Kidney glomerular epithelial cell (primary cell): ENCODE measurements at regions not wholly inside any gene's neighbourhood (a gene's known extent, or its start where the extent isn't known, plus 50 kb on each side); places are given as distances from the start of the nearest gene placed in this dataset.
A peak's percentile ranks its signal among the peaks of the same experiment; 100 is the strongest.

Experiments used
- DNase-seq: peaks from one replicate; lab custom pipeline; 2025; lab: John Stamatoyannopoulos, UW

DNA sequence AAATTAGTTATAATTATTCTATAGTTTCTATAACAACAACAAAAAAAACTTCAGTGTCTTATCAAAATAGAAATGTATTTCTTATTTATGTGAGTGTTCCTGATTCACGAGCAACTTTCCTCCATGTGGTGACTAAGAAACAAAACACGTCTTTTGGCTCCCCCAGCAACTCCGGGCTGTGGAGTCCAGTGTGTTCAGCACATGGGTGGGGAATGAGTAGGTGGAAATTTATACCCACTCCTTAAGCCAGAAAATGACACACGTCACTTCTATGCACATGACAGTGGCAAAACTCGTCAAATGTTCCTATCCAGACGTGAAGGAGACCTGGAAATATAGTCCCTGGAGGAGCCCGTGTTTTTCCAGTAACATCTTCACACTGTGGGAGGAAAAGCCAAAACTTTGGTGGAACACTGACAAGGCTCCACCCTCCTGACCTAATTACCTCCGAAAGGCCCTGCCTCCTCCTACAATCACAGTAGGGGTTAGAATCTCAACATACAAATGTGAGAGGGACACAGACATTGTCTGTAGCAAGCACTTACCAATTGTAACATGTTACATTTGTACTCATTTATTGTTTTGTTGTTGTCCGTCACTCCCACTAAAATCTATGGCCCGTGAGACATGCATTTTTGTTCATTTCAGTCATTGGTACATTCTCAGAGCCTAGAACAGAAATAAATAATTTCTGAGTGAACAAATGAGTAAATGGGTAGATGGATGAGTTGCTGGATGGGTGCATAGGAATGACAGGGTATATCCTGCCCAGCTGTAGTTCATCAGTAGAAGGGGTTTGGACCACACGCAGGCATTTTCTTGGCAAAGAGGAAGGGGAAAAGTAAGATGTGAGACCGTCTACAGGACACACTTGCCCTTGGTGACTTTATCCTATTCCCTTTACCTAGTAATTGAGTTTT is 605.8 kb upstream of the TENM3 start:
- no peak for DNase-seq

GRCh38 chr4:181643466-181643865 is 599.7 kb upstream of the TENM3 start:
- DNase-seq = no peak

GRCh38 chr4:181645489-181645888 is 597.7 kb upstream of the TENM3 start:
- no peak for DNase-seq

- DNase-seq = no peak
Observed at GRCh38 chr4:181646864-181647263, 596.3 kb upstream of the TENM3 start.

GRCh38 chr4:181647396-181648147 is 595.6 kb upstream of the TENM3 start:
- peak; percentile 60 for DNase-seq

- no peak for DNase-seq
Observed at GRCh38 chr4:181650033-181650825, 593.0 kb upstream of the TENM3 start.

DNA sequence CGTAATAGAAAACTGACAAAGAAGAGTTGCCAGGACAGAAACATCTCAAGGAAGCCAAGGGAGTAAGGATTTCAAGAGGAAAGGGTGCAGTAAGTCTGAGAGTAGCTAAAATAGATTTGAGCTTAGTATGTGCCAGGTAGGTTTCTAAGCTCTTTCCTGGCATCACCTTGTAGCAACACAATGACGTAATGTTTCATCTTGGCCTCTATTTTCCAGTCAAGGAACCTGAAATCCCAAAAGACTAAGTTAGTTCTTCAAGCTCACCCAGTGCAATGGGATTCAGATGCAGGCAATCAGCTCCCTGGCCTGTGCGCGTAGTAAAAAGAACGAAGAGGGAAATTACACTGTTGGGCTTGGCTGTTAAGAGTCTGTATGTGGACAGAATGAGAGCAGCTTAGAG is 586.5 kb upstream of the TENM3 start:
- no peak for DNase-seq

- DNase-seq = no peak
Observed at GRCh38 chr4:181659202-181659601, 584.0 kb upstream of the TENM3 start.

GRCh38 chr4:181659876-181660275 is 583.3 kb upstream of the TENM3 start:
- DNase-seq = no peak

DNA sequence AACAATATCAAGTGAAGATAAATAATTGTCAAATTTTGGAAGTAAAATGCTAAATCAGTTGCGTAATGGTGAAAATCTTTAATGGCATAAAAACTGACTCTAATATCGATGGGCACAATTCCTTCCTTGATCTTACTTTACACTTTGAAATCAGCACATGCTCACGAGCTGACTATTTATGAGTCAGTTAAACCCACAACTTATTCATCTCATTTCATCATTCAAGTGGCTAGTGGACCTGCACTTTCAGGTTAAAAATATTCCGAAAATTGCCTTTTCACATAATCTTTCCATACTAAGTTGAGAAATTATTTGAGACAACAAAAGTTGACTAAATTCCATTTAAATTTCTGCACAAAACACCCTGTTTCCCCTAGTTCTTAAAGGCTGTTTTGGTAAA is 582.1 kb upstream of the TENM3 start:
- DNase-seq = no peak

GRCh38 chr4:181661923-181662322 is 581.3 kb upstream of the TENM3 start:
- no peak for DNase-seq

DNA sequence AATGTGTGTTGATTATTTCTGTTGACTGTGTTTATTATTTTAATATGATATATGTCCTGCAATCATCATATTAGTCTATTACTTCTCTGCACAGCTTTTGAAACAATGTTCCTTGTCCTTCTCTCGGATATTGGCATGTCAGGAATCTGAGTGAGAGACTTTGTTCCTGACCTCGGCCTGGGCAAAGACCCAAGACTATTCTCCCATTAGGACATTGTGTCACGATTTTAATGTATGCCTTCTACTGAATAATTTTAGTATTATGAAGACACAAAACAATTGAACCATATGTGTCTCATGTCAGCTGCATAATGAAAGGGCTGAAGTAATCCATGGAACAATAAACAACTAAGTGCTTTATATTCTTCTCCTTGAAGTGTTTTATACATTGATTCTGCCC is 580.8 kb upstream of the TENM3 start:
- no peak for DNase-seq

DNA sequence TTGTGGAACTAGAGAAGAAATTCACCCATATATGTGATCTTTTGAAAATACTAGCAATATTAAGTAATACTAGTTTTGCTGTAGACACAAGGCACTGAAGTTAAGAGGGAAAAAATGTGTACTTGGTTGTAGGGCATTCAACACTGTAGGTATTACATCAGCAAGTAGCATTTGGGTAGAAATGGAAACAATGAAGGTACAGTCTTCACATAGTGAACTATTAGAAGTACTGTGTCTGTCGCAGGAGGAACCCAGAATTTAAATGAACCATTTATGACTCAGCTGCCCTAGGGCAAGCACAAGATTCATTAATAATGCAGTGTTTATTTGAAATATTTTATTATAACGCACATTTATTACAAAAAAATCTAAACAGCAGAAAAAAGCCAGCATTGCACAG is 572.7 kb upstream of the TENM3 start:
- no peak for DNase-seq

DNA sequence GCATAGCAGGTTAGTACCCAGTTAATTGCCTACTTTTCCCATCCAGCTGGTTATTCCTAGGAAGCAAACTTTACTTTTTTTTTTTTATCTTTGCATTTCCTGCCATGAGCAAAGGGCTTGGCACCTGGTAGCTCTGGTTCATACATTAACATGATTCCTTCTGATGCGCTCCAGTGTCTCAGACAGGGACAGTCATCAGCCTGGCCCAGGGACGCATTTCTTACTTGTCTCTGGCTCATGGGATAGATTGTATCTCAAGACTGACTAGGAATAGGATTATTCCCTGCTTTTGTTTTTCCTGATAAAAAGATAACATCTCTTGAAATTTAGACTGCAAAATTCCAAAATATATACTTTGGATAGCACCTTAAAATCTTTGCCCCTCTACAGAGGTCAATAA is 571.5 kb upstream of the TENM3 start:
- DNase-seq = no peak

- DNase-seq = no peak
Observed at GRCh38 chr4:181672751-181673150, 570.5 kb upstream of the TENM3 start.

DNA sequence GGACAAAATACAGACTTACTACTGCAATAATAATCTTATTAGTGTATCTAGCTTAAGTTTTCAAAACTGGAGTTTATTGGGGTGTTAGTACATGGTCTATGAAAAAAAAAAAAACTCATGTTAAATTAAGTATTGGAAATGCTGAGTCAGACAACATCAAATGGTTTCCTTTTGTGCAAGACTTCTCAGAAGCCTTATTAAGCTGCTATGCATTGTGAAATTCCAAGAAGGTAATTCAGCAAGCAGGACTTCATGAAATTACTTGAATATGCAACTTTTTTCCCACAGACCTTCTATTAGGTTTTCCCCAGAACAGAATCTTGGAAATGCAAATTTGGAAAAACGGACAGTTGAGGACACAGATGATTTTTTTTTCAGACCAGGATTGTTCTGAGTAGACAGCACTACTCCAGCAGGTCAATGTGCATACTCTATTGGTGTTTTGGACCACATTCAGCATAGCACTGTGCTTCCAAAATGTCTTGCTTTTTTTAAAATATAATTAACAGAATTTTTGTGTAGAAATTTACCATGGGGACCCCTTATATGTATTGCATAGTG is 568.8 kb upstream of the TENM3 start:
- no peak for DNase-seq

GRCh38 chr4:181676546-181676945 is 566.7 kb upstream of the TENM3 start:
- DNase-seq = no peak

- no peak for DNase-seq
Observed at GRCh38 chr4:181677201-181677600, 566.0 kb upstream of the TENM3 start.

GRCh38 chr4:181677621-181678020 is 565.6 kb upstream of the TENM3 start:
- DNase-seq = no peak

GRCh38 chr4:181679754-181680153 is 563.4 kb upstream of the TENM3 start:
- no peak for DNase-seq

- DNase-seq = no peak
Observed at GRCh38 chr4:181682367-181683047, 560.7 kb upstream of the TENM3 start.

GRCh38 chr4:181684310-181684709 is 558.9 kb upstream of the TENM3 start:
- peak; percentile 7 for DNase-seq
